ENCODE measurements at regions not wholly inside any gene's neighbourhood (a gene's known extent, or its start where the extent isn't known, plus 50 kb on each side); places are given as distances from the start of the nearest gene placed in this dataset.
"Not testable (repeated sequence)": the region's sequence is repeated elsewhere in the genome, so short reads cannot be mapped to it uniquely, and the experiment has no call there.

GRCh38 chr17:56690441-56691291, 97.2 kb downstream of the NOG start:
- DNase-seq (ENCODE audit: low read depth in 2 of 2): no peak

- no peak for DNase-seq (ENCODE audit: low read depth in 2 of 2)
Measured at GRCh38 chr17:56694825-56695224, 101.3 kb downstream of the NOG start.

- DNase-seq (ENCODE audit: low read depth in 2 of 2): no peak
Measured at GRCh38 chr17:56697190-56697589, 103.7 kb downstream of the NOG start.

GRCh38 chr17:56699186-56699894, 105.8 kb downstream of the NOG start:
- no peak for DNase-seq (ENCODE audit: low read depth in 2 of 2)

GRCh38 chr17:56700919-56701420, 107.5 kb downstream of the NOG start:
- no peak for DNase-seq (ENCODE audit: low read depth in 2 of 2)

GRCh38 chr17:56707312-56708219, 114.1 kb downstream of the NOG start:
- DNase-seq (ENCODE audit: low read depth in 2 of 2): no peak

- no peak for DNase-seq (ENCODE audit: low read depth in 2 of 2)
Measured at GRCh38 chr17:56708220-56708558, 114.7 kb downstream of the NOG start.

- DNase-seq (ENCODE audit: low read depth in 2 of 2): no peak
Measured at GRCh38 chr17:56708670-56709410, 115.3 kb downstream of the NOG start.

- DNase-seq (ENCODE audit: low read depth in 2 of 2): no peak
Measured at GRCh38 chr17:56710986-56711385, 117.5 kb downstream of the NOG start.

- DNase-seq (ENCODE audit: low read depth in 2 of 2): peak; percentile 60 to 70
Measured at GRCh38 chr17:56715613-56716357, 117.9 kb downstream of the C17orf67 start.

- DNase-seq (ENCODE audit: low read depth in 2 of 2): no peak
Measured at GRCh38 chr17:56717471-56717870, 116.2 kb downstream of the C17orf67 start.

- no peak for DNase-seq (ENCODE audit: low read depth in 2 of 2)
Measured at GRCh38 chr17:56718515-56718914, 115.2 kb downstream of the C17orf67 start.

- no peak for DNase-seq (ENCODE audit: low read depth in 2 of 2)
Measured at GRCh38 chr17:56723421-56723820, 110.3 kb downstream of the C17orf67 start.

- no peak for DNase-seq (ENCODE audit: low read depth in 2 of 2)
Measured at GRCh38 chr17:56724664-56725063, 109.1 kb downstream of the C17orf67 start.

- no peak for DNase-seq (ENCODE audit: low read depth in 2 of 2)
Measured at GRCh38 chr17:56725144-56725543, 108.6 kb downstream of the C17orf67 start.

GRCh38 chr17:56727876-56728617, 105.7 kb downstream of the C17orf67 start:
- no peak for DNase-seq (ENCODE audit: low read depth in 2 of 2)

- DNase-seq (ENCODE audit: low read depth in 2 of 2): not testable (repeated sequence)
Measured at GRCh38 chr17:56731096-56731495, 102.6 kb downstream of the C17orf67 start.

GRCh38 chr17:56733833-56734232, 99.9 kb downstream of the C17orf67 start:
- no peak for DNase-seq (ENCODE audit: low read depth in 2 of 2)

GRCh38 chr17:56735842-56736241, 97.9 kb downstream of the C17orf67 start:
- DNase-seq (ENCODE audit: low read depth in 2 of 2): no peak
